H1 (cell line): ENCODE measurements at regions not wholly inside any gene's neighbourhood (a gene's known extent, or its start where the extent isn't known, plus 50 kb on each side); places are given as distances from the start of the nearest gene placed in this dataset.

Experiments
- CTCF ChIA-PET: fragments of 300-600 bp; sonication (Branson Sonifier 250); formaldehyde crosslinking; loops from one replicate; lab custom pipeline; 2021; ENCODE audit not compliant: partially characterized antibody; lab: Charles Lee
- POLR2A ChIA-PET: fragments of 300-600 bp; sonication (Branson Sonifier 250); formaldehyde crosslinking; loops from one replicate; lab custom pipeline; 2021; ENCODE audit warnings: inconsistent platforms; ENCODE audit not compliant: partially characterized antibody; lab: Charles Lee
- DNase-seq, 2 experiments: peaks; one replicate each; pipeline versions ENCODE4 v3.0.0 to v3.0.0-alpha.2; 2010 to 2022; ENCODE audit warnings: low spot score in 2 of 2, low read depth in 1 of 2, mixed read lengths in 1 of 2
- FAIRE-seq: peaks from 2 replicates; lab custom pipeline; 2011; peaks lifted over from hg19 to GRCh38; lab: Jason Lieb, UNC
- H2AFZ ChIP-seq: 2 replicates; pipeline ENCODE4 v1.8.1; 2012; ENCODE audit warnings: low read length, inconsistent platforms
- H2AK5ac ChIP-seq: 2 replicates; pipeline ENCODE4 v1.6.1; 2013; ENCODE audit warnings: low read depth, low read length
- H2BK120ac ChIP-seq: replicated peaks from 2 replicates; pipeline ENCODE3; 2013; ENCODE audit warnings: low read depth, low read length, inconsistent platforms
- H2BK12ac ChIP-seq: 2 replicates; pipeline ENCODE4 v1.6.1; 2013; ENCODE audit warnings: low read depth, low read length
- H2BK15ac ChIP-seq: 2 replicates; pipeline ENCODE4 v1.6.1; 2013; ENCODE audit warnings: low read length
- H2BK20ac ChIP-seq: 2 replicates; pipeline ENCODE4 v1.6.1; 2013; ENCODE audit warnings: low read length
- H2BK5ac ChIP-seq: 2 replicates; pipeline ENCODE4 v1.6.1; 2013; ENCODE audit warnings: low read depth, low read length
- H3K14ac ChIP-seq: 2 replicates; pipeline ENCODE4 v1.6.1; 2013; ENCODE audit warnings: inconsistent platforms; ENCODE audit not compliant: insufficient read length
- H3K18ac ChIP-seq: 2 replicates; pipeline ENCODE4 v1.6.1; 2013; ENCODE audit warnings: low read length; ENCODE audit errors: extremely low read depth
- H3K23ac ChIP-seq: 2 replicates; pipeline ENCODE4 v1.6.1; 2013; ENCODE audit warnings: inconsistent platforms; ENCODE audit not compliant: insufficient read length
- H3K23me2 ChIP-seq: 2 replicates; pipeline ENCODE4 v1.6.1; 2013; ENCODE audit warnings: low read depth, low read length
- H3K27ac ChIP-seq: 2 replicates; pipeline ENCODE4 v1.6.1; 2011; ENCODE audit warnings: low read depth, low read length, inconsistent platforms
- H3K27me3 ChIP-seq, 4 experiments: replicated peaks in 1 of 4; 1 replicate in 1 of 4; 2 replicates in 3 of 4; pipeline versions ENCODE4 v1.6.1 to v1.8.1; 2011 to 2013; ENCODE audit warnings: low read length in 3 of 4, mild to moderate bottlenecking in 3 of 4, inconsistent platforms in 2 of 4, mixed read lengths in 2 of 4, moderate library complexity in 1 of 4; ENCODE audit not compliant: control insufficient read depth in 3 of 4, insufficient read depth in 3 of 4; ENCODE audit errors: extremely low read depth in 1 of 4
- H3K36me3 ChIP-seq, 4 experiments: 2 replicates each; pipeline versions ENCODE4 v1.6.1 to v1.8.1; 2011 to 2013; ENCODE audit warnings: mild to moderate bottlenecking in 4 of 4, low read length in 3 of 4, moderate library complexity in 2 of 4, control low read depth in 1 of 4, inconsistent platforms in 1 of 4; ENCODE audit not compliant: insufficient read depth in 4 of 4, control insufficient read depth in 2 of 4
- H3K4ac ChIP-seq: replicated peaks from 2 replicates; pipeline ENCODE3; 2013; ENCODE audit warnings: low read length, low read depth, mixed read lengths, inconsistent platforms; ENCODE audit not compliant: insufficient read length
- H3K4me1 ChIP-seq, 4 experiments: replicated peaks in 1 of 4; 1 replicate in 1 of 4; 2 replicates in 3 of 4; pipeline versions ENCODE4 v1.6.1 to v1.8.1; 2011 to 2013; ENCODE audit warnings: low read length in 3 of 4, inconsistent platforms in 2 of 4, mixed read lengths in 1 of 4; ENCODE audit not compliant: insufficient read depth in 4 of 4, control insufficient read depth in 3 of 4
- H3K4me2 ChIP-seq, 2 experiments: 2 replicates each; pipeline versions ENCODE4 v1.6.1 to v1.8.1; 2011 to 2013; ENCODE audit warnings: low read depth in 2 of 2, low read length in 2 of 2, control low read depth in 1 of 2, inconsistent platforms in 1 of 2, mild to moderate bottlenecking in 1 of 2; ENCODE audit not compliant: insufficient read depth in 1 of 2
- H3K4me3 ChIP-seq, 4 experiments: fragments of 200-600, 300-600 bp in 1 of 4; sonication (generic), shearing (Covaris generic), sonication (Bioruptor Twin) in 1 of 4; 2 replicates each; pipeline versions ENCODE4 v1.5.1 to v1.8.1; 2011 to 2016; ENCODE audit warnings: low read length in 4 of 4, low read depth in 3 of 4, control low read depth in 2 of 4, inconsistent platforms in 2 of 4, mild to moderate bottlenecking in 2 of 4, mixed read lengths in 1 of 4, moderate library complexity in 1 of 4; ENCODE audit not compliant: insufficient read depth in 2 of 4; ENCODE audit errors: extremely low read depth in 1 of 4
- H3K56ac ChIP-seq: replicated peaks from 2 replicates; pipeline ENCODE3; 2013; ENCODE audit warnings: low read depth, mild to moderate bottlenecking, mixed read lengths, low read length, inconsistent platforms; ENCODE audit not compliant: insufficient read length
- H3K79me1 ChIP-seq: 2 replicates; pipeline ENCODE4 v1.6.1; 2013; ENCODE audit warnings: low read depth, low read length, control low read depth
- H3K79me2 ChIP-seq, 2 experiments: 2 replicates each; pipeline versions ENCODE4 v1.6.1 to v1.8.1; 2012 to 2013; ENCODE audit warnings: low read length in 2 of 2, mild to moderate bottlenecking in 2 of 2, inconsistent platforms in 1 of 2; ENCODE audit not compliant: insufficient read depth in 2 of 2, control insufficient read depth in 1 of 2
- H3K9ac ChIP-seq, 4 experiments: replicated peaks in 1 of 4; 1 replicate in 1 of 4; 2 replicates in 3 of 4; pipeline versions ENCODE4 v1.6.1 to v1.8.1; 2011 to 2013; ENCODE audit warnings: low read depth in 3 of 4, low read length in 3 of 4, control low read depth in 2 of 4, mild to moderate bottlenecking in 2 of 4, moderate library complexity in 2 of 4, inconsistent platforms in 1 of 4; ENCODE audit errors: extremely low read depth in 1 of 4
- H3K9me3 ChIP-seq, 2 experiments: 2 replicates each; pipeline versions ENCODE4 v1.6.1 to v1.8.1; 2012 to 2013; ENCODE audit warnings: mild to moderate bottlenecking in 2 of 2, moderate library complexity in 2 of 2, control low read depth in 1 of 2, inconsistent platforms in 1 of 2, low read depth in 1 of 2, low read length in 1 of 2, mixed read lengths in 1 of 2; ENCODE audit not compliant: insufficient read depth in 2 of 2
- H4K20me1 ChIP-seq, 2 experiments: replicated peaks in 1 of 2; 2 replicates each; pipeline versions ENCODE3 to v1.8.1; 2011 to 2013; ENCODE audit warnings: inconsistent platforms in 2 of 2, low read length in 2 of 2, mild to moderate bottlenecking in 1 of 2; ENCODE audit not compliant: insufficient read depth in 2 of 2, control insufficient read depth in 1 of 2
- H4K5ac ChIP-seq: 2 replicates; pipeline ENCODE4 v1.6.1; 2013; ENCODE audit warnings: low read length, low read depth, mixed read lengths, inconsistent platforms; ENCODE audit not compliant: insufficient read length
- H4K8ac ChIP-seq: 2 replicates; pipeline ENCODE4 v1.8.0; 2013; ENCODE audit warnings: mild to moderate bottlenecking, moderate library complexity, low read length, inconsistent platforms; ENCODE audit not compliant: insufficient read depth; ENCODE audit errors: extremely low read depth
- H4K91ac ChIP-seq: replicated peaks from 2 replicates; pipeline ENCODE3; 2013; ENCODE audit warnings: low read length, mixed read lengths, inconsistent platforms; ENCODE audit not compliant: insufficient read length
- SIRT6 ChIP-seq: IDR thresholded peaks from one replicate; pipeline ENCODE4 v1.7.1; 2012; ENCODE audit warnings: low read length, inconsistent platforms
- WGBS, 2 experiments: shearing (Covaris generic) in 1 of 2; methylation state at CpG; one replicate each; pipeline versions ENCODE4 v1.1.6 to v1.1.7; 2013 to 2015; ENCODE audit warnings: low lambda C conversion rate in 2 of 2, mixed read lengths in 2 of 2, inconsistent platforms in 1 of 2, low coverage in 1 of 2, missing lambda C conversion rate in 1 of 2; ENCODE audit not compliant: insufficient replicate concordance in 2 of 2, insufficient coverage in 1 of 2, insufficient read length in 1 of 2; ENCODE audit errors: extremely low coverage in 1 of 2, missing lambda C conversion rate in 1 of 2; 5-methylcytosine and 5-hydroxymethylcytosine counted together

- Histone ChIP-seq H3K4ac (no peak overlapping the region), H3K18ac (no peak overlapping the region), H3K4me2 (no peak overlapping the region), H3K14ac (no peak overlapping the region), H2BK120ac (no peak overlapping the region), H2AFZ (no peak overlapping the region), H2BK20ac (no peak overlapping the region), H2BK5ac (no peak overlapping the region), H3K4me3 (no peak overlapping the region), H3K36me3 (no peaks in the 10 kb centered on the region; a peak in 1 of 8 replicates), H4K5ac (no peak overlapping the region), H2BK12ac (no peak overlapping the region), H2BK15ac (no peak overlapping the region), H3K9ac (no peak overlapping the region), H3K27ac (no peak overlapping the region), H3K79me2 (no peaks in the 10 kb centered on the region), H4K20me1 (no peaks in the 10 kb centered on the region), H3K23me2 (no peaks in the 10 kb centered on the region), H3K56ac (no peak overlapping the region), H4K91ac (no peak overlapping the region), H3K9me3 (peaks cover 3 to 6% of the 10 kb centered on the region in 2 experiments; a peak in 3 of 4 replicates), H4K8ac (no peak overlapping the region), H3K23ac (no peak overlapping the region), H3K79me1 (no peaks in the 10 kb centered on the region), H2AK5ac (no peak overlapping the region), H3K27me3 (no peaks in the 10 kb centered on the region), H3K4me1 (no peaks in the 10 kb centered on the region)
- 92% methylated on average over 2 of the region's 2 CpGs; no CpG with 5 or more reads in 1 of the 2 experiments for WGBS, 2 experiments
- ChIA-PET CTCF (no interaction called here), POLR2A (no interaction called here)
- no peak for DNase-seq
- no peak for FAIRE-seq
- no peak for TF ChIP-seq SIRT6
These were observed 59.3 kb upstream of the PACRGL start for GRCh38 chr4:20640989-20641388.
